ENCODE measurements at regions not wholly inside any gene's neighbourhood (a gene's known extent, or its start where the extent isn't known, plus 50 kb on each side); places are given as distances from the start of the nearest gene placed in this dataset.
"Not testable (repeated sequence)": the region's sequence is repeated elsewhere in the genome, so short reads cannot be mapped to it uniquely, and the experiment has no call there.

- DNase-seq: no peak
Observed at GRCh38 chr5:1998716-1999317, 116.1 kb upstream of the IRX4 start.

GRCh38 chr5:1998348-1998669 is 115.6 kb upstream of the IRX4 start:
- DNase-seq: no peak

DNA sequence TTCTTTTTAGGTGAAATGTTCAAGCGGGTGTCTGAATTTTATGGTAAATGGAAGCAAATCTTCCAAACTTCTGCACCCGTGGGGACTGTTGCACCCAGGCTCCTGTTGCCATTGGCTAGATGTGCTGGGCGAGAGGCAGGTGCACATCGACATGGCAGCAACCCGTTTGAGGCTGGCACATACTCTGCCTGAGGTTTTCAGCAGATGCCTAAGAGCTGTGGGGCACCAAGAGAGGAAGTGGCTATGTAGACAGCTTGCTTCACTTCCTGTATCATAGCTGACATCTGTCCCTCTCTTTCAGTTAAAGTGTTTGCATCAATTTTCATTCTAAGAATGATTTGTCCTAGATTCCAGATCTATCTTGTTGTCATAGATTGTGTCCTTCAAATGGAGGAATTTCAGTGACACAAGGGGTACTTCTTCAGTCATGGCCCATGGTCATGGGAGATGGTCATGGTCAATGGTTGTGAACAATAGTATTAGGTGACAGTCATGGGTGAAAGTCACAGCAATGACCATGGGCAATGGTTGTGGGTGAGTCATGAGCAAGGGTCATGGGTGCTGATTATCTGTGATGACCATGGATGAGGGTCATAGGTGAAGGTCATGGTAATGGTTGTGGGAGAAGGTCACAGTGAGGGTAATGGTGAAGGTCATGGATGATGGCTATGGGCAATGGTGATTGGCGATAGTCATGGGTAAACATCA is 115.1 kb upstream of the IRX4 start:
- no peak for DNase-seq

- DNase-seq: no peak
Observed at GRCh38 chr5:1995491-1995890, 112.8 kb upstream of the IRX4 start.

- DNase-seq: no peak
Observed at GRCh38 chr5:1987471-1987870, 104.7 kb upstream of the IRX4 start.

DNA sequence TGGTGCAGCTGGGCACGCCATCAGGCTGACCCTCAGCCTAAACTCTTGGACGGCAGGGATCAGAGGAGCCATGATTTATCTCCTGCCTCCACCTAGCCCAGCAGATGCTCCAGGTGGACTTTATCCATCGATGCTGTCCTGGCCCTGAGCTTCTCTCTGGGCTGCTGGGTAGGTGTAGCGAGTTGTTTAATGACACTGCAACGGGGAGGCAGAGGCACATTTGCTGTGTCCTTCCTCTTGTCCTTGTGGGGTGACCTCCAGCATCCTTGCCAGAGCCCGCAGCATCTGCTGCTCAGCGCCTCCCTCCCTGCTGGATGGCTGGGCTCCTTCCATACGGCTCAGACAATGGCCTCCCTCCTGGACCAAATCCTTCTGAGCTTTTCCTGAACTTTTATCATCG is 103.1 kb upstream of the IRX4 start:
- no peak for DNase-seq

DNA sequence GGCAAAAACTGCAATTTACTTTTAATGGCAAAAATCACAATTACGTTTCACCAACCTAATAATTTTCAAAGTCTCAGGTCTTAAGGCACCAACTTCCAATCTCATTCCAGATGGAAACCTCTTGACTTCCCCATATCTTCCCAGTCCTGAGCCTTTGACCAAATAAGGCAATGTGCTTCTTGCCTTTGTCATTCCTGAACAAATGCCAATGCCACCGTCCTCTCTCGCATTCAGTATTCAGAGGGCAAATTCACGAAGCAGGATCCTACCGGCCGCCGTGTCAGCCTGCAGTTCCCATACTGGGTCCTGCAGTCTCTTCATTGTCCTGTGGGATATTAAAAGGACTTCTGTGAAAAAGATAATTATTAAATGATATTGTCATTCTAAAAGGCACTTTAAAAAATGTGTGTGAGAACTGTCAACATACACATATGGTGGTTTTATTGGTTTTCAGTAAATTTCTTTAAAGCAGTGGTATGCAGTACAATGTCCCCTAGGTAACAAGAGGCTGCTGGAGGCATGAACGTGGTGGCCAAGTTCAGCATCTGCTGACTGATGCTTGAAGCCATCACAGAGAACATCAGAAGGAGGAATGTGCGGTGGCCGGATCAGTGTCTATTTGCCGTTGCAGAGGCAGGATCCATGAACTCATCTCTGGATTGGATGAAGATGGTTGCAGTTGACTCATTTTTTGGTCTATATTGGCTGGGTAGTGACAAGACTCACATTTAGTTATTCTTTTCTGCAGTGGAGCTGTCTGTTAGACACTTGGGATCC is 101.4 kb upstream of the IRX4 start:
- no peak for DNase-seq

- DNase-seq: no peak
Observed at GRCh38 chr5:1983401-1983800, 100.7 kb upstream of the IRX4 start.

DNA sequence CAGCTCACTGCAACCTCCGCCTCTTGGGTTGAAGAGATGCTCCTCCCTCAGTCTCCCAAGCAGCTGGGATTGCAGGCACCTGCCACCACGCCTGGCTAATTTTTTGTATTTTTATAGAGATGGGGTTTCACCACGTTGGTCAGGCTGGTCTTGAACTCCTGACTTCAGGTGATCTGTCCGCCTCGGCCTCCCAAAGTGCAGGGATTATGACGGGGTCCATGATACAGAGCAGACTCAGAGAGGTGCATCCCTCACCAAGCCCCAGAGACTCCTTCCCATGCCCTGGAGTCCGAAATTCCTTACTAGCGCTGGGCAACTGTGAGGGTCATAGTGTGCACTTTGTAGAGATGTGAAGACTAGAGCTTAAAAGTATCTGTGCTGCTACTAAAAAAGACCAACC is 99.8 kb upstream of the IRX4 start:
- not testable (repeated sequence) for DNase-seq

GRCh38 chr5:1975898-1976765 is 93.4 kb upstream of the IRX4 start:
- DNase-seq: no peak

GRCh38 chr5:1975406-1975715 is 92.6 kb upstream of the IRX4 start:
- DNase-seq: no peak

DNA sequence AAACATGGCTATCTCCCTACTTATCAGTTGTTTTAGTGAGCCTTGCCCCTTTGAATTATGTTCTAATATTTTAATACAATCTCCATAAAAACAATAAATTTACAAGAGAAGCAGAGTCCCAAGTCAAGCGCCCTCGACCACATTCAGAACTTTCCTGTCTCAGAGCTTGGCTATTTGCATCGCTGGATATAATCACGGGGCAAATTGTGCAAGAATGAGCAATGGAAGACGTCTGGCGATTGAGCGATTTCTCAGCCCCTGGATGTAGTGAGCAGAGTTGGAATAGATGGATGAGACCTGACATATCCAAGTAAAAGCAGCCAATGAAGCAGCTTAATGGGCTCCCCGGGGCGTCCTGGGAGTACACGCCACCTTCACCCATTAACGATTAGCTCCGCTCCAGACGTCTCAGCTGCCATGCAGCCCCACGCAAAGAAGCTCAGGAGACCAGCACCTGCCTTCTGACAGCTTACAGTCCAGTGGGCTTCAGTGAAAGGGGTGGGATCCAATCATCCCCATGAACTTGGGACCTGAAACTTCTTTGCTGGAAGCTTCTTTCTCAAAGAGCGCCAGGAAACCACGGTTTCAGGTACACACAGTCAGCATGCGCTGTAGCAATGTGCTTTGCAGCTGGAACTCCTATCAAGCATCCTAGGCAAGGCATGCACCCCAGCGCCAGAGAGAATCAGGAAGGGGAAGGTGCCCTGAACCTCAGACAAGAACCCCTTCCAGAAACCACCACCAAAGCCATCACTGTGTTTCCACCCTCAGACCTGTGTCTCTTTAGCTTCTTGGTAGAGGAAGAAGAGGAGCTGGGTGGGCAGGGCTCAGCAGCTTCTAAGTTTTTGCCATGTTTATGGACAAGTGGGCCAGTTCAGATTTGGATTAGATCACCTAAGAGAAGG is 92.0 kb upstream of the IRX4 start:
- no peak for DNase-seq

DNA sequence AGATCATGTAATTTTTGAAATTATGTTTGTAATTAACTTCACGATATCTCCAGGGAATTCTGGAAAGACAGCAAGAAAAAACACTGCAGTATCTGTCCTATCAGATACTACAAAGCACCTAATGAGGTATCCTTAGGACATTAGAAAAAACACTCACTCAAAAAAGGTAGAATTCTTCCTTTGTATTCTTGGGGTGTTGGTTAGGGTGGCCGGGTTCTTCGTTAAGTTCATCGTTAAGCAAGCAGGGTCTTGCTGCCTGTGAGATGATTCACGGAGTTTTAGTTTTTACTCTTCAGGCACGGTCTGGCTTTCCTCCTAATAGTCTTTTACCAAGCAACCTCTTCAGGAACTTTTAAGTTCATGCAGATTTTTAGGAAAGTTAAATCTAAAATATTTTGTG is 91.4 kb upstream of the IRX4 start:
- no peak for DNase-seq

- DNase-seq: no peak
Observed at GRCh38 chr5:1973391-1974013, 90.8 kb upstream of the IRX4 start.

GRCh38 chr5:1971944-1972343 is 89.2 kb upstream of the IRX4 start:
- no peak for DNase-seq

- DNase-seq: no peak
Observed at GRCh38 chr5:1967736-1968135, 85.0 kb upstream of the IRX4 start.

GRCh38 chr5:1966461-1966860 is 83.7 kb upstream of the IRX4 start:
- no peak for DNase-seq

DNA sequence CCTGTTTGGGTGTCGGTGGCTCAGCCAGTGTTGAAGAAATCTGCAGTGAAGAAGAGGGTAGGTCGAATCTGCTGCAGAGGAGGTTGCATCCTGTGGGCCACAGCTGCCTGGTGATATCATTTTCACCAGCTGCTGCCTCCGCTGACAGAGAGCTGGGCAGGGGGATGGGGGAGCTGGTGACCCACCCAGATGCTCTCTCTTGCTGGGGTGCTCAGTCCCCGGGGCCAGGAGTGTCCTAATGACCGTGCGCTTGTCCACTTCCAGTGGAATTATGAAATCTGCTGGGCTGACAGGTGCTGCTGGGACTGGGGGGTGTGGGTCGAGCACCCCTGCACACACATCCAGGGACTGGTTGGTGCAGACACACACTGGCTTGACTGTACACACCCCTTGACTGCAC is 83.2 kb upstream of the IRX4 start:
- no peak for DNase-seq

DNA sequence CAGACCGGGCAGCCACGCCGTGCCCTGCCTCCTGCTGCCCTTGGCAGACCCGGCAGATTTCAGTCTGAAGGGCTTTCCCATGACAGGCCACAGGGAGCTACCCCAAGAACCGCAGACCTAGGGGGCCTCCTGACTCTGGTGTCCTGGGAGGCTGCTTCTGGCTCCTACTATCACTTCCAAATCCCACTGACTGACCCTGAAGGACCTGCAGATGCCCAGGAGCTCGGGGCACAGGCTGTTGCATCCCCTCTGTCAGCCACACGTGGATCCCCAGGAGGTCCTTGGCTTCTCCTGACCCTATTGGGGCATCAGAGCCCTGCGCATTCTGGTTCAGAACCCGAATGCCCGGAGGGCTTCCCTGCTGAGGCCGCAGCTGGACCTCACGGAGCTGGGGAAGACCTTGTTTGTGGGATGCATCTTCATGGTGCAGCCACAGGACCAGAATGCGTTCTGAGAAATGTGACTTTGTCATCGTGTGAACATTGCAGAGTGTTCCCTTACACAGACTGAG is 81.3 kb upstream of the IRX4 start:
- DNase-seq: no peak

GRCh38 chr5:1963358-1963757 is 80.6 kb upstream of the IRX4 start:
- no peak for DNase-seq

DNA sequence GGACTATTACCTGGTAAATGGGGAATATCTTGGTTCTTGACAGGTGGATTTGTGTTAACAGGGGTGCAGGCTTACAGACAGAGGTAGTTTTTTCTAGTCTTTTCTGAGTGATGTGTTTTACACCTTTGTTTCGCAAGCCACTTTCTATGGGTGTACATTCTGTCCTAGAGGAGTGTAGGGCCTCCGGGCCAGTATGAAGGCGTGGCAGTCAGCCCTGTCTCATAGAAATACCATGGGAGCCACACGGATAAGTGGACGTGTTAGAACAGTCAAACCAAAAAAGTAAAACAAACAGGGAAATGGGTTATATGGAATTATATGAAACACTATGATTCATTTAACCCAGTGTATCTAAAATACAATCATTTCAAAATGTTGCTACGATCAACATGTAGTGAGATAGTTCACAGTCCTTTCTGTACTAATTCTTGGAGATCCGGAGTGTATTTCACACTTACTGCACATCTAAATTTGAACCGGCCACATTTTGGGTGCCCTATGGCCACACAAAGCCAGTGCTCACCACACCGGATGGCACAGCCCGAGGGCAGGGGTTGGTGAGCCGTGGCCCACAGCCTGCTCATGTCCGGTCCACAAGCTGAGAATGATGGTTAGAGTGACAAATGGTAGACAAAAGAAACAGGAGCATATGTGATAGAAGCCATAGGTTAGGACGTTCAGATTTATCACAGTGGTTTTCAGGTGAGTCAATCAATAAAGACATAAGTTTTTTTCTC is 80.1 kb upstream of the IRX4 start:
- no peak for DNase-seq

Measured in activated CD4-positive, alpha-beta T cell treated with anti-CD3 and anti-CD28 coated beads for 1 hour (primary cell).